ENCODE measurements at regions not wholly inside any gene's neighbourhood (a gene's known extent, or its start where the extent isn't known, plus 50 kb on each side); places are given as distances from the start of the nearest gene placed in this dataset.

DNA sequence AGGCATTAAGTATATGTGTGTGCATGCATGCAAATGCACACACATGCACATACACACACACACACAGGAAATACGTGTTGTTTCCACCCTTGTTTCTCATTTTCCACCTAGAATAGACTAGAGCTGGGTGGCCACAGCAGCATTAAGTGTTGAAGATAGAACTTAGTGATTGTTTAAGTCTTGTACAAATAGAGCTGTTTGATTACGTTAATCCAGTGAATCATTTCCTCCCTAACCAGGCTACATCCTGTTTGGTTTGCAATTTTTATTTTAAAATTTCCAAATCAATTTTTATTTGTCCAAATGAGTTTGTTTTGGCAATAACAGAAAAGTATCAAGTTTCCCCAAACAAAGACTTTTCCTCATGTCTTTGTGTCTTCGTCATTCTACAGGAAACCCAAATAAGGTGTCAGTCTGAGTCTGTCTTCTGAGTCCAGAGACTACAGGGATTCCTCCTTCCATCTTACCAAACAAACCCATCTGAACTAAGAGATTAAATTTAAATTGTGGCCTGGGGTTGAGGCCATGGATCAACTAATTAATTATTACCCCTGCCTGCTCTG, 74.6 kb upstream of the GALNT5 start:
- DNase-seq = no peak

DNA sequence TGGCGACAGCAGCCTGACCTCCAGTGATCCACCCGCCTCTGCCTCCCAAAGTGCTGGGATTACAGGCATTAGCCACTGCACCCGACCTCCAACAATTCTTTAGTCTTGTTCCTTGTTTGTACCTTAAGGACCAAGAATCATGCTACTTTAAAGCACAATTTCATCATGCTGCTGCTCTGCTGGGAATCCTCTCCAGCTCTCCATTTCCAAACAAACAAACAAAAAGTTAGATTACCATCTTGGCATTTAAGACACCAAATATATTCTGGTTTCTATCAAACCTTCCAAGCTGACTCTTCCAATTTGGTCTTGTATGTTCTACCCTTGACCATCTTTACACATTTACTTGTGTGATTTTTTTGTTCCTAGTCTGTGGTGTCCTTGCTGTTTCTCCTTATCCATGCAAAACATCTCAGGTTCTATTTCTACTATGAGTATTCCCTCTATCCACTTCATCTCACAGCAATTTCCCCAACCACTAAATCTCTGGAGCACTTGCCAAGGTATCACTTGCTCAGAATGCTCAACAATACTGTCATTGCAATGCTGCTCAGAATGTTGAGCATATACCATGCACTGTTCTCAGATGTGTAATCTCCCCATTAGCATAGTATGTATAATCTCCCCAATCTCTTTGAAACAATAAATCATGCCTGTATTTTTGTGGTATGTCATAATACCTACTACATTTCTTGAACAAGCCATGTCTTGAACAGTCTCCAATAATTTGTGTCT, 73.2 kb upstream of the GALNT5 start:
- DNase-seq = no peak

DNA sequence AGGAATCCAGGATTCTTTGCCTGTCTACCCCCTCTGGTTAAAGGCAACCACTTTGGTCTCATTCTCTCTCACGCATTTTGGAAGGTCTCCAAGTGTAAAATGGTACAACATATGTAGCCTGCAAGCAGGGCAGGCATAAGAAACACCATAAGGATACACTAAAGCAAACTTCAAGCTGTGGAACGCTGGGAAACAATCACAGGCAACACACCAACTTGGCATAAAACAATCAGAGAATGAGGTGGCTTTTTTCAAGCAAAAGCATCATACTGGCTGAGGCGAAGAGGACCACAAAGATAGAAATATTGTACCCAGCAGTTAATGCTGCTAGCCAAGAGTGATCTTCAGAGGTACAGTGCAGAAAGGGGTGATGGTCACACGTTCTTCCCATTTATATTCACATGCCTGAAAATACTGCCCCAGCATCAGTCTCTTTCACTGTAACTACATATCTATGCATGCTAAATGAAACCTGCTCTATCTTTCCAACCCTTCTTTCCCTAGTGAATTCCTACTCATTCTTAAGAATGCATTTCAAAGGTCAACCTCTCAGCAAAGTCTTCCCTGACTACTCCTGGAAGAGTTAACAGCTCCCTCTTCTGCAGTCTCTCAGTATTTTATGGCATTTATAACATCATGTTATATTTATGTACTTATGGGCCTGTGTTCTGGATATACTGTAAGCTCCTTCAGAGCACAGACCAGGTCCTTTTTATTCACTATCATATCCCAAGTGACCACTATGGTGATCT, 71.9 kb upstream of the GALNT5 start:
- no peak for DNase-seq

DNA sequence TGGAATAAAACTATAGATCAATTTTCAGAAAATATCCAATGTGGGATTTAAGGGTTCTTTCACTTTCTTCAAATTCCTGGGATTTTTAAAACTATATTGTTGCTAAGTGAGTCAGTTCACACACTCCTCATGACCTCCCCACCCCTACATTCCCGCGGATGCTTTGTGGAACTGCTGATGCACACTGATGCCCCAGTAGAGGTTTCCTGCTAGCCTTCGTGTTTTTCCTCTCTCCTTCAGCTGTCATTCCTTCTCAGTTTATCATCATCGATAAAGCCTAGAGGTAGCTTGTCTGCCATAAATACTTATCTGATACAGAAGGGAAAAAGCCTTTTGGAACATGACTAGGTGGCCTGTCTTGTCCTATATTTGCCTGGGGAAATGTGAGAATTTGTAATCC, 67.4 kb upstream of the GALNT5 start:
- no peak for DNase-seq

DNA sequence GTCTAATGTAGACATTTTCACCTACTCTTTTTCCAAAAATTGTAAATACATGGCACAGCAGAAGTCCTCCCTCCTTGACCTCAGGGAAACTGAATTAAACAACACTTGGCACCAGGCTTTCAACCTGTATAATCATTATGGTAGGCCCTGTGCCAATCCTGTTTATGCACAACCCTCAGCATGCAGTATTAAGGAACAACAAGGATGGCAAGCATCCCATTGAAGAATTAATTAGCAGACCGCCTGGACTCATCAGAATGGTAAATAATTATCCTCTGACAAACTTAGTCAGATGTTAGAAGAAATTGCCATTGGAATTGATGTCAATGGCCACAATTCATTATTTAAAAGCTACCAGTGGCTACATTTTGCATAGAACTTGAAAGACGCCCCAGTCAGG, 66.3 kb upstream of the GALNT5 start:
- DNase-seq = no peak

DNA sequence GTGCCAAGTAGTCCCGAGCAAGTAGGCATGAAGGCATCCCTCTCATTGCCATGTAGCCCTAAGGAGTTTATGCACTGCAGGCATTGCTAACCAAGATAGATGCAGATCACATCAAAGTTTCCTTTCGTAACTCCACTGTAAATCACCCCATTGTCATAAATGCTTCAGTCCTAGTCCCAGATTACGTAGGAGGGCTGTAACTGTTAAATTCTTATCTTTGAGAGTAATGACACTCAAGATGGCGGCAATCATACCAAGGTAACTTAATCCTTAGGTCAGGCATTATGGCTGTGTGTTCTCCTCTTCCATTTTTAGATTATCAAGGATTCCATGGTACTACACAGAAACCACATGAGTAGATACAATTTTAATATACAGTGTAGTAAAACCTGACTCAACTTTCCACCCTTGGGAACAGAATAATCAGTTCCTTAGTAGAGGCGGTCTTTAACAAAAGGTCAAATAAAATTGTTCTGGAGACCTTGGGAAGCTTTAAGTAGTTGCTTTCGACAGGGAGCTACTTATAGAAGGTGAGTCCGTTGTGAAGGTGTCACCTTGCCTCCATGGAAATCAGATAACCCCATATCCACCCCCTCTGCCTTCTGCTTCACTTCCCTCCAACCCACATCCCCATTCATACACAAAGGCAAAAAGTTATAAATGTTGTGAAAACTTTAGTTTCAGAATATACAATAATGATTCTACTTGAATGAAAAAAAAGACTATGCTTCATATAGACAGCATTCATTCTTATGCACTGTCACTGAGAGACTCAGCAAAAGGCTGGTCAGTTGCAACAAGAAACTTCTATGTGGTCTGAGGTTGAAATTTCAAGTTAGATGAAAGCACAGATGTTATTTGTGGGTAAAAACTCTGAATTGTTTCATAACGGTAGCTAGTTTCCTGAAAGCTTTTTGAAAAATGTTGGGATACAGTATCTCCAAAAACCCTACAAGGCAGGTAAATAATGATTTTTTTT, 64.8 kb upstream of the GALNT5 start:
- DNase-seq = no peak

DNA sequence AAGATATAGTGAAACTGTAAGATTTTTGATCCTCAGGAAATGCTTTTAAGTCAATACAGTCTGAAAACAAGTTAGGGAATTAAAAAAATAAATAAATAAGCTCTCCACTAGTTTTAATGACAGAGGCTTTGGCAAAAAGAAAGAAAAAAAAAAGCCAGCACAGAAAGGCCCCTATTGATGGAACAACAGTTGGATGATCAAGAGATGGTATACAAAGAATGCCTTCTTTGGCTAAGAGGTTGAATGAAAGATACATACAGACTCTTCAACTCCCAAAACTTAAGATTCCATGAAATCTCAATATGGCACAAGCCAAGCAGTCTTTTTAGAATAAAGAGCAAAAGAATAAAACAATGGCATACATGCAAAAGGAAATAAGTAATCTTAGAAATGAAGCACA, 64.0 kb upstream of the GALNT5 start:
- DNase-seq = no peak

DNA sequence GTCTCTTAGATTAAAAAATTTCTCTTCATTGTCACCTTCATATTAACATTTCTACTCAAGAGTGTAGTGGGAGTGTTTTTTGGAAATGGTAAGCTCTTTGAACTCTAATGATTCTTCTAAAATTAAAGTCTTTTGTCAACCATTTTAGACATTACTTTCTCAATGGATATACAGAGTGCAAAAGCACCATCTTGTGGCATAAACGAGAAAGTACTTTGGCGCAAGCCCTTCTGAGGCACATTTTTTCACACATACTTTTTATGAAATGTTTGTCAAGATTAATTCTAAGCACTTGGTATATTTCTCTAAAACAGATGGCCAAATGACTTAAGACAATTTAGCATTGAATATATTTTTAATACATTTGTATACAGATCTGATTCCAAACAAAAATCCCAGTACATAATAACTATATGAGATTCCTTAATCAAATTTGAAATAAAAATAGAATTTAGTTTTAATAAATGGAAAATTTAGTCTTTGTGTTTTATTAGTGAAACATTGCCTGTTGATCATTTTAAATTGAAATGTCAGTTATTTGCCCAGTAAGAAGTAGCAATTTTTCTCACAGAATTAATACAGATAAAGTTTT, 63.3 kb upstream of the GALNT5 start:
- peak in 10 of 56 donors; percentile 0 to 45 (median 2) for DNase-seq

DNA sequence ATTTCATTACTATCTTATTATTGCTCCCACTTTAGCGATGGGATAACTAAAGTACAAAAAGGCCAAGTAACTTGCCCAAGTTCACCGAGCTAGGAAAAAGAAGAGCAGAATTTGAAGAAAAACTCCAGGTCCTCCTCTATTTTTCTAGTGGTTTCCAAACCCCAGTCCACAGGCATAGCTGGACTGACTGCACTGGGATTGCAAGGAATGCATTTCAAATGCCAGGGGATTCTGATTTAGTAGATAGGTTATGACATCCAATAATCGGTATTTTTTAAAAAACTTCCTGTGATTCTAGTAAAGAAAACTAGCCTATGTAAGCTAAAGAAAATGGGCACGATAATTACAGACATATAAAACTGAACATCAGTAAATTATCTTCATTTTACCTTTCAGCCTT, 62.7 kb upstream of the GALNT5 start:
- no peak for DNase-seq

DNA sequence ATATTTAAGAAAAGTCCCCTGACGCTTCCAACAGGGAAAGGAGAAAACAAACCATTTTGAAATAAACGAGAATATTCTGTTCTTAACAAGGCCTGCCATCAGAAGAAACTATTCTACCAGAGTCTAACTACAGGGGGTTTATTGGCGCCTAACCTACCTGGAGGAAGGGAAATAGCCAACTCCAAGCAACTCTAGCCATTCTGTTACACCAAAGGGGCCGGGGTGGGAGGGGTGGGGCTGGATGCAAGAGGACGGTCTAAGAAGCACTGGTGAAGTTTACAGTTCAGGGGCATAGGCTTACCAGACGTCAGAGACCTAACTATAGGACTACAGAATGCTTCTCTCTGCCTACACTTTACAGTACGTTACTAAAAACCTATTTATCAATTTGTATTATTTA, 60.5 kb upstream of the GALNT5 start:
- DNase-seq = no peak

DNA sequence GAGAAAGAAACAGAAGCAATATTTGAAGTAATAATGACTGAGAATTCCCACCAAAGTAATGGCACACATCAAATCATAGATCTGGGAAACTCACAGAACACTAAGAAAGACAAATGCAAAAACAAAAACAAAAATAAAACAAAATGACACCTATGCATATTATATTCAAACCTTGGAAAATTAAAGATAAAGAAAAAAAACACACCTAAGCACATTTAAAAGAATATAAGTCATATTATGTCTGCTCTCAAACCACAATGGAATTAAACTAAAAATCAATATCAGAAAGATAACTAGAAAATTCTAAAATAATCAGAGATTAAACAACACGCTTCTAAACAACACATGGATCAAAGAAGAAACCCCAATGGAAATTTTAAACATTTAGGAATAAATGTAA, 59.7 kb upstream of the GALNT5 start:
- DNase-seq = no peak

DNA sequence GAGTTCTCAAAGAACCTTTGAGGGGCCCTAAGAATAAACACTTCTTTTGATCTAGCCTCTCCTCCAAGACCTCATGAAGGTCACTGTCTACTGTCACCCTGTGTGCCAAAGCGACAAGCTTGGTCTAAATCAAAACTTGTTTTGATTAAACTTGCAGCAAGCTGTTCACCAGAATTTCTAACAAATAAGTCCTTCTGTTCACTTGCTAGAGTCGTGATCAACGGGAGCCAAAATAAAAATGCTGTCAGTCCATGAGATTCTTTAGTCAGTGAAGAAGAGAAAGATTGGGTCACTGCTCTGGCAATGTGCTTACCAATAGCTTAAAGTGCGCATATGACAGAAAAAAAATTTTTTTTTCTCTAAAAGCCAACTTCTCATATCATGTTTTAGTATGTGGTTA, 53.9 kb upstream of the GALNT5 start:
- DNase-seq = no peak

DNA sequence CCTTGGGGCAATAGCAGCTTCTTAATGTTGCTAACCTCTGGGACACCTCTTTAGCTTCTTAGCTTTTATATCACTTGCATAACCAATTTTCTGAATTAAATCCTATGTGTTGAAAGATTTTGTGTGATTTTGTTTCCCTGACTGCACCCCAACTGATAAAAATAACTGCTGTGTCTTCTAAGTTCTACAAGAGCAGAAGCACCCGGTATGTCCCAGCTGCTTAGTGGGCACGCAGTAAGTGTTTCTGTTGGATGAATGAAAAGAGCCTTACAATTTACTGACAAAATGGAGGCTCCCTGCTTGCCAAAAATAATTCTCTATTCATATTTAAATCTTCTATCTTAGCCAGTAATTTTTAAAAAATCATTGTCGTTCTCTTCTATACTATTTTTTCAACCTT, 53.1 kb upstream of the GALNT5 start:
- DNase-seq = no peak

DNA sequence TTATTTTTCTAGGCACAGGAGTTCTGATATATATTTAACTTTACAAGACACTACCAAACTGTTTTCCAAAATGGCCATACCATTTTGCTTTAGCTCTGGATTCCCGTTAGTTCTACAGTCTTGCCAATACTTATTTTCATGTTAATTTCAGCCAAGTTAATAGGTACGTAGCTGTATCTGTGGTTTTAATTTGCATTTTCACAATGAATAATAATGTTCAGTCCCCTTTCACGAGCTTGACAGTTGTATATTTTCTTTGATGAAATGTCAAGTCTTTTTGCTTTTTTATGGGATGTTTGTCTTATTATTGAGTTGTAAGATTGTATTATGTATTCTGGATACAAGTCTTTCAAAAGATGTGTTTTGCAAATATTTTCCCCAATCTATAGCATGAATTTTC, 50.6 kb upstream of the GALNT5 start:
- DNase-seq = no peak
